ENCODE measurements at regions not wholly inside any gene's neighbourhood (a gene's known extent, or its start where the extent isn't known, plus 50 kb on each side); places are given as distances from the start of the nearest gene placed in this dataset.

DNA sequence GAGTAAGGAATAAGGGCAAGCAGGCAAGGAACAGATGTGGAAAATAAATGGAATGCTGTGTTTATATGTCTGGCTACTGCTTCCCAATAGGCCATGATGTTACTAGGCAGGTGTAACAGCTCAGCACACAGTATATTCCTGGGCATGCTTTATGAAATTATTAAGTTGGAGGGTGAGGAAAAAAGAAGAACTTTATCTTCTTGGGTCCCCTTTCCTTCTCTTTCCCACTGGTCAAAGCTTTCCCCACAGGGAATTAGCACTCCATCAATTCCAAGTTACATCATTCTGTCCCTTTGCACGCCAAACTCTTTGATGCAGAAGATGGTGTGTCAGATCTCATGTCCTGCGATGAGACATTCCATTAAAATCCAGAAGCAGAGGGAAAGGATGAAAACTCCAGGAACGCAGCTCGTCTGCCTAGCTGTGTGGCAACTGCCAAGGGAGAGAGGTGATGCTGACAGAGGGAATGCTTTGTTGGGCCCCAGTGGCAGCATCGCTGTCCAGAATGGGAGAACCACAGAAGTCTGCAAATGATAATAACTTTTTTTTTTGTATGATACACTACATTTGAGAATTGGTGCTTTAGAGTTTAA lies 447.3 kb upstream of the ARRDC3 start:
- Histone ChIP-seq H3K27ac (ENCODE audit: low read depth in 1 of 2, low read length in 1 of 2) (no peak overlapping the region), H3K4me1 (ENCODE audit: control insufficient read depth in 2 of 2, insufficient read depth in 2 of 2, low read length in 2 of 2) (no peaks in the 10 kb centered on the region), H3K27me3 (ENCODE audit: control insufficient read depth in 2 of 2, insufficient read depth in 1 of 2, low read length in 1 of 2) (no peaks in the 10 kb centered on the region), H3K9me3 (ENCODE audit: control insufficient read depth in 2 of 2, insufficient read depth in 1 of 2, low read length in 1 of 2) (no peaks in the 10 kb centered on the region), H3K36me3 (ENCODE audit: control insufficient read depth in 2 of 2, insufficient read depth in 2 of 2, low read length in 1 of 2) (no peaks in the 10 kb centered on the region), H3K4me3 (ENCODE audit: low read length in 2 of 2) (no peak overlapping the region)
- WGBS = 95% methylated on average over 5 of the region's 5 CpGs
- DNase-seq (ENCODE audit: low read depth in 6 of 9, low spot score in 9 of 9) = no peak

GRCh38 chr5:91825618-91826017 lies 442.5 kb upstream of the ARRDC3 start:
- Histone ChIP-seq H3K27me3 (ENCODE audit: control insufficient read depth in 2 of 2, insufficient read depth in 1 of 2, low read length in 1 of 2) (no peaks in the 10 kb centered on the region), H3K27ac (ENCODE audit: low read depth in 1 of 2, low read length in 1 of 2) (no peak overlapping the region), H3K4me1 (ENCODE audit: control insufficient read depth in 2 of 2, insufficient read depth in 2 of 2, low read length in 2 of 2) (no peaks in the 10 kb centered on the region), H3K36me3 (ENCODE audit: control insufficient read depth in 2 of 2, insufficient read depth in 2 of 2, low read length in 1 of 2) (no peaks in the 10 kb centered on the region), H3K4me3 (ENCODE audit: low read length in 2 of 2) (no peak overlapping the region), H3K9me3 (ENCODE audit: control insufficient read depth in 2 of 2, insufficient read depth in 1 of 2, low read length in 1 of 2) (no peaks in the 10 kb centered on the region)
- WGBS = 81% methylated on average over 4 of the region's 4 CpGs
- DNase-seq (ENCODE audit: low read depth in 6 of 9, low spot score in 9 of 9) = no peak

DNA sequence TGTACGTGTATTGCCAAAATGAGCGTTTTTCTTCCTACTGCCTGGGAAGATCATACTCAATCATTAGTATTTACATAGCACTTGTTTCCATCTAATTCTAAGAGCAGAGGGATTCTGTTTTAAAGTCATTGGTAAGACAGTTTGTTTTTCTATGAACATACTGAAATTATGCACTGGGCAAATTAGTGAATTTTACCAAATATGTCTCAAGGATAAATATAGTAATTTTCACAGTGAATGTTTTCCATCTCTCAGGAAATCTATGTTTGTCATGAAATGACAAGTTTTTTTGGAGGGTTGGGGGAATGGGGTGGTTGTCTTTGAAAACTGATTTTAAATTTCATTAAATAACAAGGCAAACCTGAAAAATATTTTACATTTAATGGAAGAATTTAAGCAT lies 441.3 kb upstream of the ARRDC3 start:
- H3K36me3 ChIP-seq (ENCODE audit: control insufficient read depth in 2 of 2, insufficient read depth in 2 of 2, low read length in 1 of 2) = no peaks in the 10 kb centered on the region
- WGBS = 96% methylated on average over 2 of the region's 2 CpGs
- H3K4me3 ChIP-seq (ENCODE audit: low read length in 2 of 2) = no peak overlapping the region
- no peaks in the 10 kb centered on the region for H3K27me3 ChIP-seq (ENCODE audit: control insufficient read depth in 2 of 2, insufficient read depth in 1 of 2, low read length in 1 of 2)
- no peaks in the 10 kb centered on the region for H3K4me1 ChIP-seq (ENCODE audit: control insufficient read depth in 2 of 2, insufficient read depth in 2 of 2, low read length in 2 of 2)
- H3K27ac ChIP-seq (ENCODE audit: low read depth in 1 of 2, low read length in 1 of 2) = no peak overlapping the region
- no peaks in the 10 kb centered on the region for H3K9me3 ChIP-seq (ENCODE audit: control insufficient read depth in 2 of 2, insufficient read depth in 1 of 2, low read length in 1 of 2)
- no peak for DNase-seq (ENCODE audit: low read depth in 6 of 9, low spot score in 9 of 9)

DNA sequence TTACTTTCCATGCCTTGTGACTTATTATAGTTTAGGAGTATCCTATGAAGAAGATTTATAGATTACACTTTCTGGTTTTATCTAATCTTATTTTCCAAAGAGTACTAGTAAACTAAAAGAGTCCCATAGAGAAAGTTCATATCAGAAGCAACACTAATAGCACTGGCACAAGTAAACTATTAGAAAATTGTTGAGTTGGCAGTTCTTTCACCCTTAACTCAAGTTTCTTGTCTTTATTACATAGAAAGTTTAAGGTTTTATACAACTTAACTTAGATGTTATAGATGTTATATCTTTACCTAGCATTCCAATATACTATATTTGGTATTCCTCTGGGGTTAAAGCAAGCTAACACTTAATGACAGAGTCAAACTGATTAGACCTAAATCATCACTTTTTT lies 437.8 kb upstream of the ARRDC3 start:
- Histone ChIP-seq H3K27me3 (ENCODE audit: control insufficient read depth in 2 of 2, insufficient read depth in 1 of 2, low read length in 1 of 2) (no peaks in the 10 kb centered on the region), H3K9me3 (ENCODE audit: control insufficient read depth in 2 of 2, insufficient read depth in 1 of 2, low read length in 1 of 2) (no peaks in the 10 kb centered on the region), H3K36me3 (ENCODE audit: control insufficient read depth in 2 of 2, insufficient read depth in 2 of 2, low read length in 1 of 2) (no peaks in the 10 kb centered on the region), H3K4me1 (ENCODE audit: control insufficient read depth in 2 of 2, insufficient read depth in 2 of 2, low read length in 2 of 2) (no peaks in the 10 kb centered on the region), H3K4me3 (ENCODE audit: low read length in 2 of 2) (no peak overlapping the region), H3K27ac (ENCODE audit: low read depth in 1 of 2, low read length in 1 of 2) (no peak overlapping the region)
- DNase-seq (ENCODE audit: low read depth in 6 of 9, low spot score in 9 of 9) = no peak

DNA sequence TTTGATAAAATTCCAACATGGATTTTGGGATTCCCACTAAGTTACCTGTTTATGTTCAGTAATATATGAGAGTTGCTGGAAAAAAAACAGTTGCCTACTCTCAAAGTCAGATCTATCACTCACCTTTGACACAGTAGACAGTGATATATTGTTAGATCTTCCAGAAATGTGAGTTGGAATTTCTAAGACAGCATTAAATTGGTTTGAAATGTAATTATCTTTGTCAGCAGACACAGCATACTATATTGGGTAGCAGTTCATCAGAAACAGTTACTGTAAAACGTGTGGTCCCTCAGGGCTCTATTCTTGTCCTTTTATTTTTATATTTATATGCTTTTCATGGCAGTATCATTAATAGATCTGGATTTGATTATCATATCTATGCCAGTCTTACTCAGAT lies 433.6 kb upstream of the ARRDC3 start:
- H3K27me3 ChIP-seq (ENCODE audit: control insufficient read depth in 2 of 2, insufficient read depth in 1 of 2, low read length in 1 of 2) = no peaks in the 10 kb centered on the region
- WGBS = 35% methylated on average over 1 of the region's 1 CpG
- H3K4me1 ChIP-seq (ENCODE audit: control insufficient read depth in 2 of 2, insufficient read depth in 2 of 2, low read length in 2 of 2) = no peaks in the 10 kb centered on the region

DNA sequence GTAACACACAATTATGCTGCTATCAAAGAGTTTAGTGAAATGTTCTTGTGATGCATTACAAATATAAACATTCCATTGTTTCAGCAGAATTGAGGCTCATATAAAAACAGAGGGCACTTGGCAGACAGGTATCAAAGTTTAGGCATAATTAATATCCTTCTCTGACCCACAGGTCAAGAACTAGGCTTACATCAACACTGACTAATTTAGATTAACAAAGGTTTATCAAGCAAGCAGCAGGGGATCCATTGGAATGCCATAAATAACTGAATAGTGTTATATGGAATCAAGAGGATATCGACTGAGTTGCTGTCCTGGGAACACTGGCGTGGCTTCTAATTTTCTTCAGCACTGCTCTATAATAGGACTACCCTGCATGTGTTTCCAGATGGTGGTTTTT lies 414.5 kb upstream of the ARRDC3 start:
- Histone ChIP-seq H3K27ac (ENCODE audit: low read depth in 1 of 2, low read length in 1 of 2) (no peak overlapping the region), H3K27me3 (ENCODE audit: control insufficient read depth in 2 of 2, insufficient read depth in 1 of 2, low read length in 1 of 2) (no peaks in the 10 kb centered on the region), H3K4me3 (ENCODE audit: low read length in 2 of 2) (no peak overlapping the region), H3K4me1 (ENCODE audit: control insufficient read depth in 2 of 2, insufficient read depth in 2 of 2, low read length in 2 of 2) (no peaks in the 10 kb centered on the region), H3K36me3 (ENCODE audit: control insufficient read depth in 2 of 2, insufficient read depth in 2 of 2, low read length in 1 of 2) (no peaks in the 10 kb centered on the region), H3K9me3 (ENCODE audit: control insufficient read depth in 2 of 2, insufficient read depth in 1 of 2, low read length in 1 of 2) (peaks cover 0 to 8% of the 10 kb centered on the region in 2 donors)
- 81% methylated on average over 2 of the region's 2 CpGs for WGBS
- DNase-seq (ENCODE audit: low read depth in 6 of 9, low spot score in 9 of 9) = no peak

More for the DNA sequence above, 433.6 kb upstream of the ARRDC3 start:
- H3K4me3 ChIP-seq (ENCODE audit: low read length in 2 of 2) = no peak overlapping the region
- H3K9me3 ChIP-seq (ENCODE audit: control insufficient read depth in 2 of 2, insufficient read depth in 1 of 2, low read length in 1 of 2) = no peaks in the 10 kb centered on the region
- no peaks in the 10 kb centered on the region for H3K36me3 ChIP-seq (ENCODE audit: control insufficient read depth in 2 of 2, insufficient read depth in 2 of 2, low read length in 1 of 2)
- H3K27ac ChIP-seq (ENCODE audit: low read depth in 1 of 2, low read length in 1 of 2) = no peak overlapping the region
- DNase-seq (ENCODE audit: low read depth in 6 of 9, low spot score in 9 of 9) = no peak

DNA sequence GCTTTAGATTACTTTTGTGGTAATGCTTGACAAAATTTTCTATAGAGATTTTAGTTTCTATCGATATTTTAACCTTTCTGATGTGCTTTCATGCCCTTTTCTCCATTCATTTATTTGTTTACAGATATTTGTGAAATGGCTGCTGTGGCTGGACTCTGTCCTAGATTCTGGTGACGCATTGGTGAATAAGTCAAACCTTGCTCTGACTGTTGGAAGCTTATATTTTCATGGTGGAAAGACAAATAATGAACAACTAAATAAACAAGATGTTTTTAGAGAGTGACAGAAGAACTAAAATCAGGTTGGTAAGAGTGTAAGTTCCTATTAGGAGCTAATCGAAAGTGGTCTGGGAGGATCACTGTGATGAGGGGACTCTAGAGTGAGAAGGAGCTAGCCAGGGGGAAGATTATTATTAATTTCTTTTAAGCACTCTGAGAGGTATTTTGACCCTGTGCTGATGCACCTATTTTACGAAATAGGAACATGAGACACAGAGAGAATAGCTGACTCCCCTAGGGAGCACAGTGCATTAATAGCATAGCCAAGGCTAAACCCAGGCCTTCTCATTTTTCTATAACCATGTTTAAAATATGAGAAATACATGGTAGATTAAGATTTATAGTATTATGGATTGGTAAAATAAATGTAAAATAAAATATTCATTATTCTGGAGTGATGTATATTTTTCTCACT lies 411.9 kb upstream of the ARRDC3 start:
- DNase-seq (ENCODE audit: low read depth in 6 of 9, low spot score in 9 of 9) = no peak
- Histone ChIP-seq H3K4me3 (ENCODE audit: low read length in 2 of 2) (no peak overlapping the region), H3K4me1 (ENCODE audit: control insufficient read depth in 2 of 2, insufficient read depth in 2 of 2, low read length in 2 of 2) (no peaks in the 10 kb centered on the region), H3K27ac (ENCODE audit: low read depth in 1 of 2, low read length in 1 of 2) (no peak overlapping the region), H3K27me3 (ENCODE audit: control insufficient read depth in 2 of 2, insufficient read depth in 1 of 2, low read length in 1 of 2) (no peaks in the 10 kb centered on the region), H3K9me3 (ENCODE audit: control insufficient read depth in 2 of 2, insufficient read depth in 1 of 2, low read length in 1 of 2) (peaks cover 0 to 1% of the 10 kb centered on the region in 2 donors), H3K36me3 (ENCODE audit: control insufficient read depth in 2 of 2, insufficient read depth in 2 of 2, low read length in 1 of 2) (no peaks in the 10 kb centered on the region)
- WGBS = 92% methylated on average over 4 of the region's 4 CpGs

DNA sequence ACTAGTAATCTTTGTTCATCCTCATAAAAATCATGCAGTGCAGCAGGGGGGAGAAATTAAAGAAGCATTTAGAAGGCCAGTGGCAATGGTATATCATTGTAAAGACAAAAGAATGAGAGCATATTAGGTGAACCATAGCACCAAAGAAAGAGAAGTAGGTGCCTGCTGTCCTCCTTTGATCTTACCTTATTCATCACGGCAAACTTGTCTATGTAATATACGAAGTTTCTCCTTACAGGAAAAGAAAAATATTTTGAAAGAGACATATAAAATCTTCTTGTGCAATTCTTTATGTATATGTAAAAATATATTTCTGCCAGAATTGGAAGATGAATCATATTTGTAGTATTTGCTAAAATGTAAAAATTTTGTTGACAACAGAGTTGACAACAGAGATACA lies 411.3 kb upstream of the ARRDC3 start:
- no peaks in the 10 kb centered on the region for H3K9me3 ChIP-seq (ENCODE audit: control insufficient read depth in 2 of 2, insufficient read depth in 1 of 2, low read length in 1 of 2)
- 67% methylated on average over 2 of the region's 2 CpGs for WGBS
- H3K4me1 ChIP-seq (ENCODE audit: control insufficient read depth in 2 of 2, insufficient read depth in 2 of 2, low read length in 2 of 2) = no peaks in the 10 kb centered on the region
- no peak overlapping the region for H3K4me3 ChIP-seq (ENCODE audit: low read length in 2 of 2)
- no peaks in the 10 kb centered on the region for H3K36me3 ChIP-seq (ENCODE audit: control insufficient read depth in 2 of 2, insufficient read depth in 2 of 2, low read length in 1 of 2)
- H3K27me3 ChIP-seq (ENCODE audit: control insufficient read depth in 2 of 2, insufficient read depth in 1 of 2, low read length in 1 of 2) = no peaks in the 10 kb centered on the region
- no peak overlapping the region for H3K27ac ChIP-seq (ENCODE audit: low read depth in 1 of 2, low read length in 1 of 2)
- DNase-seq (ENCODE audit: low read depth in 6 of 9, low spot score in 9 of 9) = no peak

- no peaks in the 10 kb centered on the region for H3K36me3 ChIP-seq (ENCODE audit: control insufficient read depth in 2 of 2, insufficient read depth in 2 of 2, low read length in 1 of 2)
- no peaks in the 10 kb centered on the region for H3K27me3 ChIP-seq (ENCODE audit: control insufficient read depth in 2 of 2, insufficient read depth in 1 of 2, low read length in 1 of 2)
- 28% methylated on average over 1 of the region's 1 CpG for WGBS
- no peaks in the 10 kb centered on the region for H3K4me1 ChIP-seq (ENCODE audit: control insufficient read depth in 2 of 2, insufficient read depth in 2 of 2, low read length in 2 of 2)
- no peak overlapping the region for H3K27ac ChIP-seq (ENCODE audit: low read depth in 1 of 2, low read length in 1 of 2)
- no peak for DNase-seq (ENCODE audit: low read depth in 6 of 9, low spot score in 9 of 9)
- peaks cover 0 to 2% of the 10 kb centered on the region in 2 donors for H3K9me3 ChIP-seq (ENCODE audit: control insufficient read depth in 2 of 2, insufficient read depth in 1 of 2, low read length in 1 of 2)
- H3K4me3 ChIP-seq (ENCODE audit: low read length in 2 of 2) = no peak overlapping the region
These were observed 404.6 kb upstream of the ARRDC3 start for GRCh38 chr5:91787718-91788117.
